ENCODE measurements at regions not wholly inside any gene's neighbourhood (a gene's known extent, or its start where the extent isn't known, plus 50 kb on each side); places are given as distances from the start of the nearest gene placed in this dataset.

- Histone ChIP-seq H3K9me3 (ENCODE audit: control insufficient read depth, insufficient read depth, low read length) (no peaks in the 10 kb centered on the region), H3K27ac (ENCODE audit: low read length) (no peak overlapping the region), H3K36me3 (ENCODE audit: control insufficient read depth, insufficient read depth, low read length) (no peaks in the 10 kb centered on the region), H3K4me1 (ENCODE audit: control insufficient read depth, insufficient read depth, low read length) (no peaks in the 10 kb centered on the region), H3K27me3 (ENCODE audit: control insufficient read depth, insufficient read depth, low read length) (no peaks in the 10 kb centered on the region; the same call in 1 of the 2 replicates), H3K4me3 (ENCODE audit: low read length) (no peak overlapping the region)
- DNase-seq (ENCODE audit: low read depth, low spot score): no peak
- WGBS (ENCODE audit: insufficient coverage, insufficient read length): no CpG with 5 or more reads among the region's 7 CpGs
These were observed 247.3 kb downstream of the SKAP2 start for GRCh38 chr7:26617066-26617465.
